ENCODE measurements at regions not wholly inside any gene's neighbourhood (a gene's known extent, or its start where the extent isn't known, plus 50 kb on each side); places are given as distances from the start of the nearest gene placed in this dataset.

DNA sequence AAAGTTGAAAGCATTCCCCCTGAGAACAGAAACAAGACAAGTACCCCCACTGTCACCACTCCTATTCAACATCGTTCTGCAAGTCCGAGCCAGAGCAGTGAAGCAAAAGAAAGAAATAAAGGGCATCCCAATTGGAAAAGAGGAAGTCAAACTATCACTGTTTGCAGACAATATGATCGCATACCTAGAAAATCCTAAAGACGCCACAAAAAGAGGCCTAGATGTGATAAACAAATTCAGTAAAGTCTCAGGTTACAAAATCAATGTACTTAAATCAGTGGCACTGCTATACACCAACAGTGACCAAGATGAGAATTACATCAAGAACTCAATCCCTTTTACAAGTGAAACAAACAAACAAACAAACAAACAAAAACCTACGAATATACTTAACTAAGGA is 87.7 kb upstream of the COCH start:
- Mint-ChIP-seq H3K9me3 (peaks cover 0 to 25% of the 10 kb centered on the region in 2 donors), H3K27me3 (peaks cover 25% of the 10 kb centered on the region), H3K4me1 (no peaks in the 10 kb centered on the region), H3K4me3 (no peak overlapping the region), H3K27ac (no peak overlapping the region)
- DNase-seq (no peak), ATAC-seq (no peak)

DNA sequence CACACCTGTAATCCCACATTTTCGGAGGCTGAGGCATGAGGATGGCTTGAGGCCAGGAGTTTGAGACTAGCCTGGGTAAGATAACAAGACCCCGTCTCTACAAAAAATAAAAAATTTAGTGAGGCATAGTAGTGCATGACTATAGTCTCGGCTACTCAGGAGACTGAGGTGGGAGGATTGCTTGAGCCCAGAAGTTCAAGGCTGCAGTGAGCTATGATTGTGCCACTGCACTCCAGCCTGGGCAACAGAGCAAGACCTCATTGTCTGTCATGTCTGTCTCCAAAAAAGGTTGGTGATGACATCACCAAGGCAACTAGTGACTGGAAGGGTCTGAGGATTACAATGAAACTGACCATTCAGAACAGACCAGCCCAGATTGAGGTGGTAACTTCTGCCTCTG is 83.5 kb upstream of the COCH start:
- DNase-seq, result no peak
- peaks cover 0 to 25% of the 10 kb centered on the region in 2 donors for H3K9me3 Mint-ChIP-seq
- no peaks in the 10 kb centered on the region for H3K4me1 Mint-ChIP-seq
- H3K27ac Mint-ChIP-seq, result no peak overlapping the region
- H3K4me3 Mint-ChIP-seq, result no peak overlapping the region
- ATAC-seq, result no peak
- H3K27me3 Mint-ChIP-seq, result peaks cover 37% of the 10 kb centered on the region

DNA sequence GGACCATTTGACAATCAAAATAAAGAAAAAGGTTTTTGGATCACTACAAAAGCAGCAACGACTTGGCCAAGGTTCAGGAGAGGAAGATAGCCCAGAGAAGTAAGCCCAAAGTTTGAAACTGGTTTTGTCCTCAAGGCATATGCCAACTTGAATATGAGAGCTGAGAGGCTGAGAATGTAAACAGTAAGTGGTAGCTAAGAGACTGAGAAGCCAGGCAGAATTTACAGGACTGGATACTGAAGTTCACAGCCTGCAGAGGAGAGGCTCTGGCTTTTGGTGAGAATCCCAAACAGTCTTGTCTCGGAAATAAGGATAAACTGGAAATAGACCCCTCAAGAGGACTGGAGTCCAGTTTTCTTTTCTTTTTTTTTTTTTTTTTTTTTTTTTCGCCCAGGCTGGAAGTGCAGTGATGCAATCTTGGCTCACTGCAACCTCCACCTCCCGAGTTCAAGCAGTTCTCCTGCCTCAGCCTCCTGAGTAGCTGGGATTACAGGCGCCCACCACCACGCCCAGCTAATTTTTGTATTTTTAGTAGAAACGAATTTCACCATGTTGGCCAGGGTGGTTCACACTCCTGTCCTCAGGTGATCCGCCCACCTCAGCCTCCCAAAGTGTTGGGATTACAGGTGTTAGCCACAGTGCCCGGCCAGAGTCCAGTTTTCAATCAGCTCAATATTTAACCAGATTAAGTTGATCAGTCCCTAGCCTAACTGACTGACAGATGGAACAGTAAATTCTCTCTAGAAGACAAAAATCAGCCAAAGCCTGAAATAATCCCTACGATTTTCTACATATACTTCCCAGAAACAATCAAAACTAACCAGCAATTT is 82.6 kb upstream of the COCH start:
- Mint-ChIP-seq H3K9me3 (peaks cover 0 to 20% of the 10 kb centered on the region in 2 donors), H3K4me1 (no peaks in the 10 kb centered on the region), H3K27ac (no peak overlapping the region), H3K27me3 (peaks cover 40% of the 10 kb centered on the region), H3K4me3 (no peak overlapping the region)
- ATAC-seq (no peak), DNase-seq (no peak)

DNA sequence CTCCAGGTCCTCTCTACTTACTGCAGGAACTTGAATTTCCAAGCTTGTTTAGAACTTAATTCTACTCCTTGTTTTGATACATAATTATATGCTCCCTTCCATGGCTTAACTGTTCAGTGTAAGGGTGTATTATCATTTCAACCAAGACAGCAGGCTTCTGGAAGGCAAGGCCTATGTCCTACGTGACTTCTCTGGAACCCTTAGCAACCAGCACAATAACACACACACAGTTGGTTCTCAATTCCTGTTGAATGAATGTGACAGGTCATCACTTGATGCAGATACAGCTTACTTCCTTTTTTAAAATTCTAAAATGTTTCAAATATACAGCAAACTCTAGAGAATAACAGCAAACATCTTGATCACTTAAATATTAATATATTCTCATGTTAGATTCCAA is 77.7 kb upstream of the COCH start:
- H3K4me3 Mint-ChIP-seq, result no peak overlapping the region
- no peak overlapping the region for H3K27ac Mint-ChIP-seq
- H3K4me1 Mint-ChIP-seq, result no peaks in the 10 kb centered on the region
- ATAC-seq (no peak), DNase-seq (no peak)
- peaks cover 47% of the 10 kb centered on the region for H3K27me3 Mint-ChIP-seq
- H3K9me3 Mint-ChIP-seq, result peaks cover 0 to 6% of the 10 kb centered on the region in 2 donors

DNA sequence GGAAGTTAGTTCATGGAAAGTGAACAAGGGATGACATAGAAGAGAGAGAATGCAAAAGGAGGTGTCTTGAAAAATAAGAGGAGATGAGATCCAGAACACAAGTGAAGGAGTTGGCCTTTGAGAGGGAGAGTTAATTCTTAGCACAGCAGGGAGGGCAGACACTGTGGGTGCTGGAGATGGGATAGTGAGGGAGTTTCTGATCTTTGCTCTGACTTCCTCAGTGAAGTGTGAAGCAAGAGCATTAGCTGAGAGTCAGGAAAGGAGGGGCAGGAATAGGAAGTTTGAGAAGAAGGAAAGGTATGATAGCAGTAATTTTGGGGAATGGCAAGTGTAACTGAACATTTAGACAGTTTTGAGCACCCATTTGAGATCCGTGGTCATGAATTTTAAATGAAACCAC is 75.8 kb upstream of the COCH start:
- peaks cover 0 to 6% of the 10 kb centered on the region in 2 donors for H3K9me3 Mint-ChIP-seq
- DNase-seq (no peak), ATAC-seq (no peak)
- H3K4me1 Mint-ChIP-seq, result no peaks in the 10 kb centered on the region
- no peak overlapping the region for H3K4me3 Mint-ChIP-seq
- peaks cover 55% of the 10 kb centered on the region for H3K27me3 Mint-ChIP-seq
- H3K27ac Mint-ChIP-seq, result no peak overlapping the region

DNA sequence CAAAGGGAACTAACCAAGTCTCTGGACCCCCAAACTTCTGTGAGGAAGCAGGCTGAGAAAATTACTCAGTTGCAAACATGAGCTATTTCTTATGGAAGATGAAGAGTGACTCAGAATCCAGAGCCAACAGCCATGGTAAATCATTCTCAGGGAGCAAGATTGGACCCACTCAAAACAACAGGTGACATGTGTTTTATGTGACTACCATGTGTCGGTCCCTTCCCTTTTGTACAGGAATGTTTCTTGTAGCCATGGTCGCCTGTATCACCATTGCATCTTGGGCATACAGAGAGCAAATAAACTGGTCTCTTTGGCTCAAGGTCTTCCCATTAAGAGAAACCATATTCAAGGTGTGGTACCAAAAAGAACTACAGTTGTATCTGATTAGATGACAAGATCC is 75.4 kb upstream of the COCH start:
- peaks cover 55% of the 10 kb centered on the region for H3K27me3 Mint-ChIP-seq
- no peak overlapping the region for H3K4me3 Mint-ChIP-seq
- H3K9me3 Mint-ChIP-seq, result peaks cover 0 to 6% of the 10 kb centered on the region in 2 donors
- H3K27ac Mint-ChIP-seq, result no peak overlapping the region
- no peak for DNase-seq
- ATAC-seq, result no peak
- no peaks in the 10 kb centered on the region for H3K4me1 Mint-ChIP-seq

DNA sequence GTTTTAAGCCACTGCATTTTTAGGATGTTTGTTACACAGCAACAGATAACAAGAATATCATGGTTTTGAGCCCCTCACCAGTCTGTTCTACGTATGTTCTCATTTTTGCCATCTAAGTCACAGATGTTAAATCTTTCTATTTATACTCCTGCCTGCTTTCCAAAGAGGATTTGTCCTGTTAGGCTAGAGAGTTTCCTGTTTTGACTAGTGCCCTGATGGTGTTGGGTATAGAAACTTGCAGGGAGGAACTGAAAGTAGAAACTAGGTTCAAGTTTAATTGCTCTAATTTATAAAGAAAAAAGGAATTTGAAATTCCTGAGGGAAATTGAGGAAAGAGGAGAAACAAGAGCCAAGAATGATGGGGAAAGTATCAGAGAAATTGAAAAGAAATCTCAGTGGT is 74.4 kb upstream of the COCH start:
- no peak for DNase-seq
- H3K4me3 Mint-ChIP-seq, result no peak overlapping the region
- no peak for ATAC-seq
- H3K4me1 Mint-ChIP-seq, result no peaks in the 10 kb centered on the region
- peaks cover 0 to 6% of the 10 kb centered on the region in 2 donors for H3K9me3 Mint-ChIP-seq
- H3K27ac Mint-ChIP-seq, result no peak overlapping the region
- peaks cover 56% of the 10 kb centered on the region for H3K27me3 Mint-ChIP-seq

DNA sequence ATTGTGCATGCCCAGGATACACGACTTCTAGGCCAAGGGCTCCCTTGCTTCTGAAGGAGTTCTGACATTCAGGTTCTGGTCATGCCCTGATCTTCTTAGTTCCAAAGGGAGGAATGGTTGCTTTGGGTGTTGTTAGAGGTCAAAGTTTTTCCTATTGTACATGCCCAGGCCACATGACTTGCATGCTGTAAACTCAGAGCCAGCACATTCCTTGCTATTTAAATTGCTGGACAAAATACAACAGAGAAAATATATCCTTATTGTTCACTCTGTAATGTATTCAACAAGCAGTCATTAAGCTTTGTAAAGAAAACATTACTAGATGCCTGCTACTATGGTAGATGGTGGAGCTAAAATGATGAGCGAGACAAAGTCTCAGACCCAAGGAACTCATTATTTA is 71.2 kb upstream of the COCH start:
- no peak for DNase-seq
- no peak overlapping the region for H3K4me3 Mint-ChIP-seq
- peaks cover 46% of the 10 kb centered on the region for H3K27me3 Mint-ChIP-seq
- no peak for ATAC-seq
- H3K4me1 Mint-ChIP-seq, result no peaks in the 10 kb centered on the region
- peaks cover 0 to 5% of the 10 kb centered on the region in 2 donors for H3K9me3 Mint-ChIP-seq
- H3K27ac Mint-ChIP-seq, result no peak overlapping the region

DNA sequence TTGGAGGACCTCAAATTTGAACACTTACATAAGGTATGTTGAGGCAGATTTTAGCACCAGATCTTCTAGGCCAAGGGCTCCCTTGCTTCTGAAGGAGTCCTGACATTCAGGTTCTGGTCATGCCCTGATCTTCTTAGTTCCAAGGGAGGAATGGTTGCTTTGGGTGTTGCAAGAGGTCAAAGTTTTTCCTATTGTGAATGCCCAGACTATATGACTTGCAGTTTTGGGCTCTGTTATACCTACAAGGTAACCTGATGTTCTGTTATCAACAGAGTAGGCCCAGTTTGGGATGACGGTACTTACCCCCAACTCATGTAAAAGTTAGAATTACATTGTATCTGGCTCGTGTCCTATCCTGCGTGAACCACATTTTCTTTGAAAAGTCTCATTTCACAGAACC is 69.1 kb upstream of the COCH start:
- ATAC-seq (no peak), DNase-seq (no peak)
- Mint-ChIP-seq H3K27me3 (peaks cover 25% of the 10 kb centered on the region), H3K4me1 (no peaks in the 10 kb centered on the region), H3K9me3 (no peaks in the 10 kb centered on the region), H3K27ac (no peak overlapping the region), H3K4me3 (no peak overlapping the region)

DNA sequence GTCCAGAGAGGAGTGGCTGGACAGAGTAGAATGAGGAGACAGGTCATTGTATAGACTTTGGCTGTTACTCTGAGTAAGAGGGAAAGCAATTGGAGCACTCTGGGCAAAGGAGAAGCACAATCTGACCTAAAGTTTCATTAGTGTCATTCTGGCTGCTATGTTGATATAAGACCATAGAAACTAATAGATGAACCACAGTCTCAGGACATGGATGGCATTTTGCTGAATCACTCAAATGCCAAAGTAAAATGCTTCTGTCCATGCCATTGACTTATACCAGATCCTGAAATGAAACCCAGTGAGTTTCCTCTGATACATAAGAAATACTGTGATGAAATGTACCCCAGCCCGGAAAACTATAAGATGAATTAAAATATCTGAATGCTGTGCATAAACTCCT is 65.8 kb upstream of the COCH start:
- Mint-ChIP-seq H3K4me1 (no peaks in the 10 kb centered on the region), H3K9me3 (no peaks in the 10 kb centered on the region), H3K27ac (peak overlapping the region in 1 of 2 donors; percentile 8), H3K27me3 (peaks cover 35% of the 10 kb centered on the region), H3K4me3 (no peak overlapping the region)
- ATAC-seq (no peak), DNase-seq (no peak)

DNA sequence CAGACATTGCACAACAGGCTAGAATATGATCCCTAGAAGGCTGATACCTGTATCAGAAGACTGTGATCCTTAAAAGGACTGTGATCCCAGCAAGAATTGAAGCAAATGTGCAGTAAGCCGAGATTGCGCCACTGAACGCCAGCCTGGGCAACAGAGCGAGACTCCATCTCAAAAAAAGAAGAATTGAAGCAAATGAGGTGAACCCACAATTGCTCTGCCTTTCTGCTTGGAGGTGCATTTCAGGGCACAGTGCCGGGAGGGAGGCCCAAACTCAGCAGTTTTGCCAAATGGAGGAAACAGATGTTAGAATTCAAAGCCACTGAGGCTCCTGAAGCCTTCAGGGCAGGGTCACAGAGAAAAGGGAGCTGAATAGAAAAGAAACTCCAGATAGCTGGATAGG is 61.1 kb upstream of the COCH start:
- no peaks in the 10 kb centered on the region for H3K4me1 Mint-ChIP-seq
- peaks cover 0 to 5% of the 10 kb centered on the region in 2 donors for H3K9me3 Mint-ChIP-seq
- H3K4me3 Mint-ChIP-seq, result no peak overlapping the region
- no peak overlapping the region for H3K27ac Mint-ChIP-seq
- no peak for DNase-seq
- no peak for ATAC-seq
- peaks cover 17% of the 10 kb centered on the region for H3K27me3 Mint-ChIP-seq

DNA sequence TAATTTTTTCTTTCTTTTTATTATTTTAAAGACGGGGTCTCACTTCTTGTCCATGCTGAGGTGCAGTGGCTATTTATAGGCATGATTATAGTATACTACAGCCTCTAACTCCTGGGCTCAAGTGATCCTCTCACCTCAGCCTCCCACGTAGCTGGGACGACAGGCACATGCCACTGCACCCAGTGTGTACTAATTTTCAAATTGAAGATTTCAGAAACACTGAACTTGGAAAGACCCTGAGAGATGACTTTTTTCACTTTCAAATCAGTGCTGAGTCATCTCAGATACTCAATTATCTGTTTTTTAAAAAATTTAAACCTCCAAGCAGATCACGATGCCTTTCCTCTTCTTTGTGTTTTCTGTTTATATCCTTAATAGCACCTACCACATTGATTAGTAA is 53.7 kb upstream of the COCH start:
- H3K9me3 Mint-ChIP-seq, result peaks cover 10 to 11% of the 10 kb centered on the region in 2 donors
- no peak overlapping the region for H3K4me3 Mint-ChIP-seq
- H3K27me3 Mint-ChIP-seq, result peaks cover 15% of the 10 kb centered on the region
- no peak for DNase-seq
- H3K4me1 Mint-ChIP-seq, result no peaks in the 10 kb centered on the region
- no peak overlapping the region for H3K27ac Mint-ChIP-seq
- ATAC-seq, result no peak

DNA sequence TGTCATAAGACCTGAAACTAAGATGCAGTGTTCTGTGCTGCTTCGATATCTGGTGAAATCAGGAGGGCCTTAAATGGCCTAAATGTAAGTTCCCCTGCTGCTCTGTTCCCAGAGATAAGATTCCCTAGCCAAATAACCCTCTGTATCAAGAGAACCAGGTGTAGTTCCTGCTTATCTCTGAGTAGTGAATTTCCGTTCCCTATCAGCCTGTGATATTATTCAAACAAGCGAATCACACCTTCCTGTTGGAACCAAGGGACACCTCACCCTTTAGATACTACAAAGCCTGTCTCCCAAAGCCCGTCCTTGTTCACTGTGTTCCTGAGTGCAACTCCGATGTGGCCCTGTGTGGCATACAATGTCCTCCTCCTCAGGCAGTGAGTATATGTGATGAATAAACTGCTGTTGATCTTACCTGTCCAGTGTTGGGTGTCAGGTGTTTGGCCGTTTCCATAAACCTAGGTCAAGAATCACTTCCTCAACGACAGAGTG is 52.2 kb upstream of the COCH start:
- H3K4me3 Mint-ChIP-seq, result no peak overlapping the region
- H3K27me3 Mint-ChIP-seq, result peaks cover 15% of the 10 kb centered on the region
- H3K9me3 Mint-ChIP-seq, result peaks cover 16% of the 10 kb centered on the region in 2 donors
- no peaks in the 10 kb centered on the region for H3K4me1 Mint-ChIP-seq
- H3K27ac Mint-ChIP-seq, result no peak overlapping the region
- ATAC-seq (no peak), DNase-seq (no peak)
